HFFc6 (cell line): ENCODE measurements at regions not wholly inside any gene's neighbourhood (a gene's known extent, or its start where the extent isn't known, plus 50 kb on each side); places are given as distances from the start of the nearest gene placed in this dataset.

Experiments used
- DNase-seq: peaks from one replicate; pipeline ENCODE4 v3.0.0-alpha.2; 2018
- H3K27ac Mint-ChIP-seq: 2 replicates; pipeline ENCODE4 v1.8.0; 2020; ENCODE audit warnings: mild to moderate bottlenecking, mixed read lengths
- H3K27me3 Mint-ChIP-seq: 2 replicates; pipeline ENCODE4 v1.8.0; 2021; ENCODE audit warnings: mild to moderate bottlenecking, moderate library complexity, mixed read lengths; ENCODE audit not compliant: insufficient read depth
- H3K36me3 Mint-ChIP-seq: 2 replicates; pipeline ENCODE4 v1.8.0; 2021; ENCODE audit warnings: low read depth, mixed read lengths
- H3K4me1 Mint-ChIP-seq: 2 replicates; pipeline ENCODE4 v1.8.0; 2020; ENCODE audit warnings: low read depth, mixed read lengths
- H3K4me3 Mint-ChIP-seq: 2 replicates; pipeline ENCODE4 v1.8.0; 2020; ENCODE audit warnings: mild to moderate bottlenecking, moderate library complexity, mixed read lengths
- H3K9me3 Mint-ChIP-seq: 2 replicates; pipeline ENCODE4 v1.8.0; 2020; ENCODE audit warnings: mild to moderate bottlenecking, mixed read lengths
- TF ChIP-seq, protein P1 (sequence below): fragments of 200-600 bp; sonication (generic); IDR thresholded peaks from 2 replicates; pipeline ENCODE4 v1.5.0; 2021; ENCODE audit warnings: antibody characterized with exemption, mild to moderate bottlenecking

- peaks cover 40% of the 10 kb centered on the region for H3K9me3 Mint-ChIP-seq
- DNase-seq, result no peak
These were observed 59.5 kb downstream of the KLHDC7A start for GRCh38 chr1:18540136-18540765.

GRCh38 chr1:18541046-18541795 lies 60.5 kb downstream of the KLHDC7A start:
- no peaks in the 10 kb centered on the region for H3K4me1 Mint-ChIP-seq
- no peaks in the 10 kb centered on the region for H3K36me3 Mint-ChIP-seq
- DNase-seq, result no peak
- H3K27me3 Mint-ChIP-seq, result peaks cover 4% of the 10 kb centered on the region
- TF ChIP-seq, protein P1, sequence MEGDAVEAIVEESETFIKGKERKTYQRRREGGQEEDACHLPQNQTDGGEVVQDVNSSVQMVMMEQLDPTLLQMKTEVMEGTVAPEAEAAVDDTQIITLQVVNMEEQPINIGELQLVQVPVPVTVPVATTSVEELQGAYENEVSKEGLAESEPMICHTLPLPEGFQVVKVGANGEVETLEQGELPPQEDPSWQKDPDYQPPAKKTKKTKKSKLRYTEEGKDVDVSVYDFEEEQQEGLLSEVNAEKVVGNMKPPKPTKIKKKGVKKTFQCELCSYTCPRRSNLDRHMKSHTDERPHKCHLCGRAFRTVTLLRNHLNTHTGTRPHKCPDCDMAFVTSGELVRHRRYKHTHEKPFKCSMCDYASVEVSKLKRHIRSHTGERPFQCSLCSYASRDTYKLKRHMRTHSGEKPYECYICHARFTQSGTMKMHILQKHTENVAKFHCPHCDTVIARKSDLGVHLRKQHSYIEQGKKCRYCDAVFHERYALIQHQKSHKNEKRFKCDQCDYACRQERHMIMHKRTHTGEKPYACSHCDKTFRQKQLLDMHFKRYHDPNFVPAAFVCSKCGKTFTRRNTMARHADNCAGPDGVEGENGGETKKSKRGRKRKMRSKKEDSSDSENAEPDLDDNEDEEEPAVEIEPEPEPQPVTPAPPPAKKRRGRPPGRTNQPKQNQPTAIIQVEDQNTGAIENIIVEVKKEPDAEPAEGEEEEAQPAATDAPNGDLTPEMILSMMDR, result no peak
- H3K27ac Mint-ChIP-seq, result no peak overlapping the region
- H3K9me3 Mint-ChIP-seq, result peaks cover 40% of the 10 kb centered on the region
- H3K4me3 Mint-ChIP-seq, result no peak overlapping the region

More at GRCh38 chr1:18540136-18540765, 59.5 kb downstream of the KLHDC7A start:
- peaks cover 6% of the 10 kb centered on the region for H3K27me3 Mint-ChIP-seq
- TF ChIP-seq, protein P1, result no peak
- H3K4me3 Mint-ChIP-seq, result no peak overlapping the region
- no peak overlapping the region for H3K27ac Mint-ChIP-seq
- no peaks in the 10 kb centered on the region for H3K4me1 Mint-ChIP-seq
- no peaks in the 10 kb centered on the region for H3K36me3 Mint-ChIP-seq

DNA sequence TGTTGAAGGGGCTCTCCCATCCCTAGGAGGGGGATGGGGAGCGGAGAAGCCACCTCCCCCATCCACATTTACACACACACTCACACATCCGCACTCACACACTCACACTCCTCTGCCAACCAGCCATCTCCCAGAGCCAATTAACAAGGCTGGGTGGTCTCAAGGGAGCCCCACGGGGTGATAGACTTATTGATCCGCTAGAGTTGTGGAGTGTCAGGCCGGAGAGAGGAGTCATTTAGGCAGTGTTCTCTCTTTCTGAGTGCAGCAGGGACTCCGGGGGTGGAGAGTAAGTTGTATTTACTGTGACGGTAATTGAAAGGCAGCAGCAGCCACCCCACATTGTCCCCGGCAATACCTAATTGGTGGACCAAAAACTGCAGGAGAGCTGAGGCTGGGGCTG lies 61.6 kb downstream of the KLHDC7A start:
- no peak overlapping the region for H3K27ac Mint-ChIP-seq
- H3K4me3 Mint-ChIP-seq, result no peak overlapping the region
- no peak for DNase-seq
- TF ChIP-seq, protein P1, result no peak
- no peaks in the 10 kb centered on the region for H3K4me1 Mint-ChIP-seq
- no peaks in the 10 kb centered on the region for H3K36me3 Mint-ChIP-seq
- H3K9me3 Mint-ChIP-seq, result peaks cover 34% of the 10 kb centered on the region
- peaks cover 4% of the 10 kb centered on the region for H3K27me3 Mint-ChIP-seq

DNA sequence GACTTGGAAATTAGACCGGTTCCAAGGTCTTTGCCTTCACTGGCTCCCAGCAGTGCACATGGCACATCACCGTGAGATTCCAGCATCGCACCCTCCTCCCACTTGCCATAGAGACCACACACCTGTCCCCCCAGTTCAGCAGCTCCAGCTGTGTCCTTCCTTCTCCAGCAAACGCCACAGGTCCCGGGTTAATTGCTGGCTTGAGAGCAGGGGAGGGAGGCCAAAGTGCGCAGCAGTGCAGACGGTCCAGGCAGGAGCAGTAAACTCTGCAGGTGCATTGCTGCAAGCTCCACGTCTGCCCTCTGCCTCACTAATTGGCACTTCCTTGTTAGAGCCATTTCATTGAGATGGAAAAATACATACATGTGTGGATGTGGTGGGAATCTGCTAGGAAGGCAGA lies 65.3 kb downstream of the KLHDC7A start:
- H3K9me3 Mint-ChIP-seq, result peaks cover 32% of the 10 kb centered on the region
- H3K27ac Mint-ChIP-seq, result no peak overlapping the region
- H3K4me1 Mint-ChIP-seq, result no peaks in the 10 kb centered on the region
- no peak overlapping the region for H3K4me3 Mint-ChIP-seq
- H3K36me3 Mint-ChIP-seq, result no peaks in the 10 kb centered on the region
- peaks cover 4% of the 10 kb centered on the region for H3K27me3 Mint-ChIP-seq
- TF ChIP-seq, protein P1, result no peak
- no peak for DNase-seq

DNA sequence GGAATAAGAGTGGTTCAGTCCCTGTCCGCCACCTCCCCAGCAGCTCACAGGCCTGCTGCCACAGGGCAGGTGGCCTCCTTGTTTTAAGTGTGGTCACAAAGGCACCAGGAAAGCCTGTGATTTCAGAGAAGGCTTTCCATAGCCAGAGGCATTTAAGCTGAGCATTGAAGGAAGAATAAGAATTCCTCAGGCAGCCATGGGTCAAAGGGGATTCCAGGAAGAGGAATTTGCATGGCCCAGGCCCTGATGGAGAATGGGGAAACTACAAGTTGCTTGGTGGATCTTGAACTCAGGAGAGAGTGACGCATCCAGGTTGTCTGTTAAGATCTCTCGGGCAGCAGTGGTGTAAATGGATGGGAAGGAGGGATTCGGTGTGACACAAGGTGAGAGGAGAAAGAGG lies 66.7 kb downstream of the KLHDC7A start:
- H3K9me3 Mint-ChIP-seq, result peaks cover 19% of the 10 kb centered on the region
- no peak overlapping the region for H3K27ac Mint-ChIP-seq
- H3K4me3 Mint-ChIP-seq, result no peak overlapping the region
- H3K4me1 Mint-ChIP-seq, result no peaks in the 10 kb centered on the region
- no peaks in the 10 kb centered on the region; the same call in none of the 2 replicates for H3K27me3 Mint-ChIP-seq
- no peak for DNase-seq
- no peaks in the 10 kb centered on the region for H3K36me3 Mint-ChIP-seq
- TF ChIP-seq, protein P1, result no peak
